NB4 (cell line): ENCODE measurements at regions not wholly inside any gene's neighbourhood (a gene's known extent, or its start where the extent isn't known, plus 50 kb on each side); places are given as distances from the start of the nearest gene placed in this dataset.

Source experiments
- MYC ChIP-seq: IDR thresholded peaks from 2 replicates; pipeline ENCODE4 v1.6.1; 2011; ENCODE audit warnings: low read depth, low read length
- TF ChIP-seq, protein P1 (sequence below): IDR thresholded peaks from one replicate; pipeline ENCODE4 v1.5.1; 2012; ENCODE audit warnings: low read depth, low read length
- TF ChIP-seq, protein P2 (sequence below): IDR thresholded peaks from 2 replicates; pipeline ENCODE4 v1.6.1; 2011; ENCODE audit warnings: low read depth, low read length

DNA sequence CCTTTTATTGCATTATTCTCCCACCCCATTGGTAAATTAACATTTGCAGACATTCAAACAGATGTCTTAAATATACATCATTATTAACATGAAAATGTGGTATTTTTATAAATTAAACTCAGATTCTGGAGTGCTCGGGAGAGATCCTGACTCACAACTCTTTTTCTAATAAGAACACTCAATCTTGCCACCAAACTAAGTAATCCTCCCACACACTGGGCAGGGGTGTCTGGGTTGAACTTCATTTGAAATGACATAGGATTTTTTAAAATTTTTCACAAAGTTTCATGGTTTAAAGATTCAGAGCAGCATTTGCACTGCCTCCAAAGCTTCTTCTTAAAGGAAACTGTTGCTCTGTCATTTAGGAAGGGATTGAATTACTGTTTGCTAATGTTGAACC, 754.3 kb downstream of the MECOM start:
- TF ChIP-seq, protein P1, sequence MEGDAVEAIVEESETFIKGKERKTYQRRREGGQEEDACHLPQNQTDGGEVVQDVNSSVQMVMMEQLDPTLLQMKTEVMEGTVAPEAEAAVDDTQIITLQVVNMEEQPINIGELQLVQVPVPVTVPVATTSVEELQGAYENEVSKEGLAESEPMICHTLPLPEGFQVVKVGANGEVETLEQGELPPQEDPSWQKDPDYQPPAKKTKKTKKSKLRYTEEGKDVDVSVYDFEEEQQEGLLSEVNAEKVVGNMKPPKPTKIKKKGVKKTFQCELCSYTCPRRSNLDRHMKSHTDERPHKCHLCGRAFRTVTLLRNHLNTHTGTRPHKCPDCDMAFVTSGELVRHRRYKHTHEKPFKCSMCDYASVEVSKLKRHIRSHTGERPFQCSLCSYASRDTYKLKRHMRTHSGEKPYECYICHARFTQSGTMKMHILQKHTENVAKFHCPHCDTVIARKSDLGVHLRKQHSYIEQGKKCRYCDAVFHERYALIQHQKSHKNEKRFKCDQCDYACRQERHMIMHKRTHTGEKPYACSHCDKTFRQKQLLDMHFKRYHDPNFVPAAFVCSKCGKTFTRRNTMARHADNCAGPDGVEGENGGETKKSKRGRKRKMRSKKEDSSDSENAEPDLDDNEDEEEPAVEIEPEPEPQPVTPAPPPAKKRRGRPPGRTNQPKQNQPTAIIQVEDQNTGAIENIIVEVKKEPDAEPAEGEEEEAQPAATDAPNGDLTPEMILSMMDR: no peak
- TF ChIP-seq, protein P2, sequence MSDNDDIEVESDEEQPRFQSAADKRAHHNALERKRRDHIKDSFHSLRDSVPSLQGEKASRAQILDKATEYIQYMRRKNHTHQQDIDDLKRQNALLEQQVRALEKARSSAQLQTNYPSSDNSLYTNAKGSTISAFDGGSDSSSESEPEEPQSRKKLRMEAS: no peak
- no peak for TF ChIP-seq MYC
